ENCODE measurements at regions not wholly inside any gene's neighbourhood (a gene's known extent, or its start where the extent isn't known, plus 50 kb on each side); places are given as distances from the start of the nearest gene placed in this dataset.

- no peak for TF ChIP-seq HNRNPK (IDR thresholded peaks at IDR 0.05; ENCODE audit: low read depth, low read length, poor library complexity, severe bottlenecking)
- TF ChIP-seq POLR2A (IDR thresholded peaks at IDR 0.05; ENCODE audit: insufficient read depth in 1 of 2, low read depth in 2 of 2, low read length in 2 of 2): no peak
- no peak for TF ChIP-seq EP300 (IDR thresholded peaks at IDR 0.05; ENCODE audit: low read depth in 2 of 2, low read length in 2 of 2)
- TF ChIP-seq EP300 (CRISPR knock-in tag; IDR thresholded peaks at IDR 0.05; ENCODE audit: borderline replicate concordance): no peak
- no peak for TF ChIP-seq CTCF (CRISPR knock-in tag; IDR thresholded peaks at IDR 0.05)
- TF ChIP-seq TCF7 (IDR thresholded peaks at IDR 0.05; ENCODE audit: low read depth): no peak
- no peak for TF ChIP-seq E2F5 (CRISPR knock-in tag; conservative IDR thresholded peaks at IDR 0.05)
- TF ChIP-seq BCL3 (CRISPR knock-in tag; IDR thresholded peaks at IDR 0.05): no peak
- no peak for TF ChIP-seq ZFP36 (IDR thresholded peaks at IDR 0.05; ENCODE audit: borderline replicate concordance, low read depth, low read length, partially characterized antibody)
- TF ChIP-seq ZNF780A (CRISPR knock-in tag; IDR thresholded peaks at IDR 0.05): no peak
- TF ChIP-seq PBX3 (CRISPR knock-in tag; IDR thresholded peaks at IDR 0.05; ENCODE audit: borderline replicate concordance): no peak
Measured at GRCh38 chr9:108271236-108271635, 584.5 kb downstream of the ACTL7B start.

Data from HepG2 (cell line).